ENCODE measurements at regions not wholly inside any gene's neighbourhood (a gene's known extent, or its start where the extent isn't known, plus 50 kb on each side); places are given as distances from the start of the nearest gene placed in this dataset.

- no peak for TF ChIP-seq ZNF462 (CRISPR knock-in tag; IDR thresholded peaks at IDR 0.05)
- no peak for TF ChIP-seq STAT1 (IDR thresholded peaks at IDR 0.05; ENCODE audit: unreplicated experiment)
Observed at GRCh38 chr6:95949985-95950384, 65.8 kb upstream of the FUT9 start (continued).

GRCh38 chr6:95958686-95959085 is 57.1 kb upstream of the FUT9 start:
- H3K27me3 Mint-ChIP-seq (ENCODE audit: insufficient read depth, low read depth, poor library complexity): no peaks in the 10 kb centered on the region
- no peaks in the 10 kb centered on the region for H3K27me3 ChIP-seq (ENCODE audit: insufficient read depth)
- no peak overlapping the region for H3K4me2 ChIP-seq
- no peak overlapping the region for H2AFZ ChIP-seq
- no peaks in the 10 kb centered on the region for H3K36me3 Mint-ChIP-seq (ENCODE audit: low read depth)
- H3F3A ChIP-seq (replicated peaks; ENCODE audit: low read depth): no peaks in the 10 kb centered on the region
- DNase-seq (ENCODE audit: low spot score) (no peak), ATAC-seq (no peak)
- peaks cover 2% of the 10 kb centered on the region; the same call in 1 of the 3 replicates for H3K4me1 Mint-ChIP-seq
- TF ChIP-seq ZNF331 (CRISPR knock-in tag; IDR thresholded peaks at IDR 0.05; ENCODE audit: low read depth): no peak
- TF ChIP-seq NANOG (IDR thresholded peaks at IDR 0.05; ENCODE audit: borderline replicate concordance): no peak
- TF ChIP-seq, protein P1, sequence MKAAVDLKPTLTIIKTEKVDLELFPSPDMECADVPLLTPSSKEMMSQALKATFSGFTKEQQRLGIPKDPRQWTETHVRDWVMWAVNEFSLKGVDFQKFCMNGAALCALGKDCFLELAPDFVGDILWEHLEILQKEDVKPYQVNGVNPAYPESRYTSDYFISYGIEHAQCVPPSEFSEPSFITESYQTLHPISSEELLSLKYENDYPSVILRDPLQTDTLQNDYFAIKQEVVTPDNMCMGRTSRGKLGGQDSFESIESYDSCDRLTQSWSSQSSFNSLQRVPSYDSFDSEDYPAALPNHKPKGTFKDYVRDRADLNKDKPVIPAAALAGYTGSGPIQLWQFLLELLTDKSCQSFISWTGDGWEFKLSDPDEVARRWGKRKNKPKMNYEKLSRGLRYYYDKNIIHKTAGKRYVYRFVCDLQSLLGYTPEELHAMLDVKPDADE (IDR thresholded peaks at IDR 0.05): no peak
- TF ChIP-seq CTCF (conservative IDR thresholded peaks at IDR 0.05; ENCODE audit: low read depth in 2 of 2): no peak
- H3K9me2 ChIP-seq (ENCODE audit: insufficient read depth): no peaks in the 10 kb centered on the region
- no peak overlapping the region for H3K27ac Mint-ChIP-seq
- no peaks in the 10 kb centered on the region for H3K9me3 Mint-ChIP-seq
- no peak overlapping the region for H3K4me3 Mint-ChIP-seq
- H3K79me2 ChIP-seq (replicated peaks; ENCODE audit: insufficient read depth): no peaks in the 10 kb centered on the region
- no peaks in the 10 kb centered on the region for H3K36me3 ChIP-seq (ENCODE audit: insufficient read depth)
- no peak overlapping the region for H3K4me3 ChIP-seq
- H3K27ac ChIP-seq (ENCODE audit: low read depth): no peak overlapping the region
- H4K20me1 ChIP-seq (replicated peaks; ENCODE audit: insufficient read depth): no peaks in the 10 kb centered on the region
- H3K4me1 ChIP-seq (ENCODE audit: insufficient read depth): no peaks in the 10 kb centered on the region
